ENCODE measurements at regions not wholly inside any gene's neighbourhood (a gene's known extent, or its start where the extent isn't known, plus 50 kb on each side); places are given as distances from the start of the nearest gene placed in this dataset.
A peak's percentile ranks its signal among the peaks of the same experiment; 100 is the strongest.
"Not testable (repeated sequence)": the region's sequence is repeated elsewhere in the genome, so short reads cannot be mapped to it uniquely, and the experiment has no call there.

DNA sequence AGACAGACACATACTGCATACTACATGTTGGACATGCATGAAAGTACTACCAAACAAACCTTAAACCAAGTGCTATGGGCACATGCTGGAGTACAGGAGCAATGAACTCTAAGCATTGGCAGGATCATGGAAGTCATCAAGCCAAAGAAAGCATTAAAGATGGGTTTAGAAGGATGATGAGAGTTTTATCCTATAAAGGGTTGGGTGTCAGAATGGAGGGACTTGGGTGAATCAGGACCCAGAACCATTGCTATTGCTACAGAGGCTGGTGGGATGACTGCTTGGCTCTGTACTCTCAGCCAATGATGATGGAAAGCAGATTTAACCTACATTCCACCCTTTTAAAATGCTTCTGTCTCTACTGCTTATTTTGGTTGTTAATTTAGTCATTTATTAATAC, 233.9 kb upstream of the EDA2R start:
- no peak for TF ChIP-seq POLR2A (IDR thresholded peaks at IDR 0.05)
- TF ChIP-seq CTCF (IDR thresholded peaks at IDR 0.05): no peak
- no peaks in the 10 kb centered on the region for H3K9me3 ChIP-seq
- no peaks in the 10 kb centered on the region for H3K36me3 ChIP-seq
- DNase-seq: no peak
- H3K4me3 ChIP-seq (replicated peaks in 1 of 3): no peak overlapping the region
- H3K4me1 ChIP-seq: no peaks in the 10 kb centered on the region
- intact Hi-C loops (cut with DNase I): no loop called here
- no peaks in the 10 kb centered on the region for H3K27me3 ChIP-seq
- H3K27ac ChIP-seq: no peak overlapping the region

DNA sequence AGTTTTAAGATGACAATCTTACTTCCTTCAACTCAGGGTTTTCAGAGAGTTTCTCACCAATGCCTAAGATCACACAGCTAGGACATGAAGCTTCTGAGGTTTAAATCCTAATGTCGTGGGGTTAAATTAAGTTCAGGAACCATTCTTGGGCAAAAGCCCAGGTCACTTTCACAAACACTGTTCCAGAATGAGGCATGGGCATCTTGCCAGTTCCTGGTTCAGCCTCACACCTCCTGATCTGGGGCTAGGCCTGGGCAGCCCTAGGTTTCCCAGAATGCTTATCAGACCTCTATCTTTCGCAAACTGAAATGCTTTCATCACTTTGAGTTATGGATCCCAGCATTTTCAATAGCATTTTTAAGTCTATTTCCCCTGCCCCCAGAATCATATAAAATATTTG, 224.8 kb upstream of the EDA2R start:
- WGBS, 2 donors: 46 to 67% methylated on average over 2 of the region's 2 CpGs
- Histone ChIP-seq H3K36me3 (no peaks in the 10 kb centered on the region), H3K9me3 (no peaks in the 10 kb centered on the region), H3K27me3 (no peaks in the 10 kb centered on the region), H3K4me3 (replicated peaks in 1 of 3) (no peak overlapping the region), H3K27ac (no peak overlapping the region), H3K4me1 (no peaks in the 10 kb centered on the region)
- peak; percentile 38 to 65 for DNase-seq
- intact Hi-C loops (cut with DNase I): no loop called here
- TF ChIP-seq CTCF (IDR thresholded peaks at IDR 0.05): no peak
- TF ChIP-seq POLR2A (IDR thresholded peaks at IDR 0.05): no peak

- no peak for TF ChIP-seq POLR2A (IDR thresholded peaks at IDR 0.05)
- no peak for TF ChIP-seq CTCF (IDR thresholded peaks at IDR 0.05)
- no peaks in the 10 kb centered on the region for H3K4me1 ChIP-seq
- H3K9me3 ChIP-seq: no peaks in the 10 kb centered on the region
- H3K27ac ChIP-seq: no peak overlapping the region
- H3K27me3 ChIP-seq: no peaks in the 10 kb centered on the region
- WGBS, 2 donors: 77 to 79% methylated on average over 1 of the region's 1 CpG
- H3K4me3 ChIP-seq (replicated peaks in 1 of 3): no peak overlapping the region
- H3K36me3 ChIP-seq: no peaks in the 10 kb centered on the region
- intact Hi-C loops (cut with DNase I): no loop called here
- DNase-seq: no peak
Observed at GRCh38 chrX:66833426-66833825, 194.5 kb upstream of the EDA2R start.

GRCh38 chrX:66815227-66815626, 176.3 kb upstream of the EDA2R start:
- Histone ChIP-seq H3K9me3 (no peaks in the 10 kb centered on the region), H3K27ac (no peak overlapping the region), H3K27me3 (no peaks in the 10 kb centered on the region), H3K4me1 (no peaks in the 10 kb centered on the region), H3K4me3 (replicated peaks in 1 of 3) (no peak overlapping the region), H3K36me3 (no peaks in the 10 kb centered on the region)
- intact Hi-C loops (cut with DNase I): no loop called here
- WGBS, 2 donors: 75 to 90% methylated on average over 1 of the region's 1 CpG
- TF ChIP-seq POLR2A (IDR thresholded peaks at IDR 0.05) (no peak), CTCF (IDR thresholded peaks at IDR 0.05) (no peak)
- no peak for DNase-seq

DNA sequence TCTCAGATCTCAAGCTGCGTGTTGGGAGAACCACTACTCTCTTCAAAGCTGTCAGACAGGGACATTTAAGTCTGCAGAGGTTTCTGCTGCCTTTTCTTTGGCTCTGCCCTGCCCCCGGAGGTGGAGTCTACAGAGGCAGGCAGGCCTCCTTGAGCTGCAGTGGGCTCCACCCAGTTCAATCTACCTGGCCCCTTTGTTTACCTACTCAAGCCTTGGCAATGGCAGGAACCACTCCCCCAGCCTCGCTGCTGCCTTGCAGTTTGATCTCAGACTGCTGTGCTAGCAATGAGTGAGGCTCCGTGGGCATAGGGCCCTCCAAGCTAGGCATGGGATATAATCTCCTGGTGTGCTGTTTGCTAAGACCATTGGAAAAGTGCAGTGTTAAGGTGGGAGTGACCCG, 155.6 kb upstream of the EDA2R start:
- H3K36me3 ChIP-seq; DNase-seq; H3K27me3 ChIP-seq; H3K9me3 ChIP-seq; intact Hi-C loops (cut with DNase I); H3K4me1 ChIP-seq; H3K4me3 ChIP-seq (replicated peaks in 1 of 3); H3K27ac ChIP-seq: not testable (repeated sequence)
- 85% methylated on average over 4 of the region's 5 CpGs; no CpG with 5 or more reads in 1 of the 2 donors for WGBS, 2 donors

GRCh38 chrX:66766318-66766717, 127.4 kb upstream of the EDA2R start:
- TF ChIP-seq POLR2A (IDR thresholded peaks at IDR 0.05): no peak
- intact Hi-C loops (cut with DNase I): no loop called here
- Histone ChIP-seq H3K27ac (no peak overlapping the region), H3K4me3 (replicated peaks in 1 of 3) (no peak overlapping the region), H3K9me3 (no peaks in the 10 kb centered on the region), H3K36me3 (no peaks in the 10 kb centered on the region), H3K27me3 (no peaks in the 10 kb centered on the region), H3K4me1 (no peaks in the 10 kb centered on the region)
- DNase-seq: no peak
- 65 to 80% methylated on average over 2 of the region's 3 CpGs for WGBS, 2 donors
